Trophoblast cell (in vitro differentiated cells and primary cell): ENCODE measurements at regions not wholly inside any gene's neighbourhood (a gene's known extent, or its start where the extent isn't known, plus 50 kb on each side); places are given as distances from the start of the nearest gene placed in this dataset.
A peak's percentile ranks its signal among the peaks of the same experiment; 100 is the strongest.

Experiments used
- DNase-seq, 2 donors: peaks; one replicate each; pipeline ENCODE4 v3.0.0-alpha.2; 2016
- H2AFZ ChIP-seq: 2 replicates; pipeline ENCODE4 v1.6.1; 2013; ENCODE audit warnings: low read length, moderate library complexity, mild to moderate bottlenecking; ENCODE audit not compliant: insufficient read depth, poor library complexity
- H2AK5ac ChIP-seq: 2 replicates; pipeline ENCODE4 v1.6.1; 2013; ENCODE audit warnings: mild to moderate bottlenecking, low read length
- H2BK120ac ChIP-seq: 2 replicates; pipeline ENCODE4 v1.6.1; 2013; ENCODE audit warnings: low read length, mild to moderate bottlenecking, moderate library complexity; ENCODE audit not compliant: insufficient read depth, poor library complexity
- H2BK12ac ChIP-seq: 2 replicates; pipeline ENCODE4 v1.6.1; 2013; ENCODE audit warnings: mild to moderate bottlenecking, low read length, moderate library complexity
- H2BK5ac ChIP-seq: 2 replicates; pipeline ENCODE4 v1.6.1; 2013; ENCODE audit warnings: low read length, low read depth, moderate library complexity, mild to moderate bottlenecking; ENCODE audit not compliant: poor library complexity
- H3K14ac ChIP-seq: 2 replicates; pipeline ENCODE4 v1.6.1; 2013; ENCODE audit warnings: mild to moderate bottlenecking, low read length
- H3K18ac ChIP-seq: 2 replicates; pipeline ENCODE4 v1.6.1; 2013; ENCODE audit warnings: mild to moderate bottlenecking, low read length
- H3K23ac ChIP-seq: 2 replicates; pipeline ENCODE4 v1.6.1; 2013; ENCODE audit warnings: low read length
- H3K27ac ChIP-seq: 2 replicates; pipeline ENCODE4 v1.5.1; 2013; ENCODE audit warnings: low read depth, mild to moderate bottlenecking, inconsistent platforms, low read length, moderate library complexity
- H3K27me3 ChIP-seq: 2 replicates; pipeline ENCODE4 v1.6.1; 2013; ENCODE audit warnings: inconsistent platforms, mild to moderate bottlenecking, low read length, moderate library complexity; ENCODE audit not compliant: insufficient read depth
- H3K36me3 ChIP-seq, 2 experiments: 1 replicate in 1 of 2; 2 replicates in 1 of 2; pipeline ENCODE4 v1.6.1; 2013; ENCODE audit warnings: low read length in 2 of 2, mild to moderate bottlenecking in 2 of 2, moderate library complexity in 1 of 2; ENCODE audit not compliant: insufficient read depth in 2 of 2, control insufficient read depth in 1 of 2
- H3K4ac ChIP-seq: 2 replicates; pipeline ENCODE4 v1.6.1; 2013; ENCODE audit warnings: low read depth, mild to moderate bottlenecking, low read length, moderate library complexity
- H3K4me1 ChIP-seq, 2 experiments: 1 replicate in 1 of 2; 2 replicates in 1 of 2; pipeline ENCODE4 v1.6.1; 2013; ENCODE audit warnings: low read length in 2 of 2, mild to moderate bottlenecking in 2 of 2, moderate library complexity in 1 of 2; ENCODE audit not compliant: insufficient read depth in 2 of 2, control insufficient read depth in 1 of 2
- H3K4me2 ChIP-seq: 2 replicates; pipeline ENCODE4 v1.6.1; 2013; ENCODE audit warnings: inconsistent platforms, mild to moderate bottlenecking, low read length, moderate library complexity
- H3K4me3 ChIP-seq: 2 replicates; pipeline ENCODE4 v1.5.1; 2013; ENCODE audit warnings: mild to moderate bottlenecking, low read depth, low read length, inconsistent platforms
- H3K79me1 ChIP-seq: one replicate; pipeline ENCODE4 v1.6.1; 2013; ENCODE audit warnings: low read length
- H3K79me2 ChIP-seq: 2 replicates; pipeline ENCODE4 v1.6.1; 2013; ENCODE audit warnings: low read length, mild to moderate bottlenecking; ENCODE audit not compliant: control insufficient read depth, insufficient read depth, poor library complexity
- H3K9ac ChIP-seq: 2 replicates; pipeline ENCODE4 v1.6.1; 2013; ENCODE audit warnings: mild to moderate bottlenecking, low read length
- H3K9me3 ChIP-seq: 2 replicates; pipeline ENCODE4 v1.6.1; 2013; ENCODE audit warnings: low read depth, mild to moderate bottlenecking, control low read depth, inconsistent platforms, low read length; ENCODE audit not compliant: insufficient read depth
- H4K12ac ChIP-seq: 2 replicates; pipeline ENCODE4 v1.6.1; 2013; ENCODE audit warnings: low read depth, mild to moderate bottlenecking, low read length, moderate library complexity
- H4K8ac ChIP-seq: 2 replicates; pipeline ENCODE4 v1.6.1; 2013; ENCODE audit warnings: low read depth, mild to moderate bottlenecking, low read length, moderate library complexity
- H4K91ac ChIP-seq: one replicate; pipeline ENCODE4 v1.6.1; 2013; ENCODE audit warnings: low read depth, mild to moderate bottlenecking, low read length, moderate library complexity
- WGBS: extraction: QIAGEN DNeasy Blood & Tissue Kit; methylation state at CpG from one replicate; pipeline ENCODE4 v1.1.7; 2013; ENCODE audit warnings: missing lambda C conversion rate; ENCODE audit not compliant: insufficient read length, insufficient coverage; ENCODE audit errors: extremely low coverage; 5-methylcytosine and 5-hydroxymethylcytosine counted together

DNA sequence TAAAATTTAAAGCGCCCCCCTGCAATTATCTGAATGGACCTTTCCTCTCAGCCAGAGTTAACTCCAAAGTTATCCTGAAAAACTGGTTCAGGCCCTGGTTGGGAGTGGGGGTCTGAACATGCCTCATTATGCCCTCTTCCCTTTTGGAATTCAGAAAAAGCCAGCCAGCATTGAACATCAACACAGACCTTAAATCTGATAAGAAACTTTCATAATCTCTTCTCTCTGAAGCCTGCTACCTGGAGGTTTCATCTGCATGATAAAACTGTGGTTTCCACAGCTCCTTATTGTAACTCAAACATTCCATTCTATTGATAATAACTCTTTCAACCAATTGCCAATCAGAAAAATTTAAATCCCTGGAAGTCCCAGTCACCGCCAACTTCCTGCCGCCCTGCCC lies 133.3 kb downstream of the ARL4A start:
- Histone ChIP-seq H3K79me2 (no peaks in the 10 kb centered on the region), H3K27ac (no peak overlapping the region), H2BK12ac (no peak overlapping the region), H3K4me2 (no peak overlapping the region), H3K4me1 (no peaks in the 10 kb centered on the region), H4K8ac (no peak overlapping the region), H3K36me3 (no peaks in the 10 kb centered on the region), H3K9me3 (no peaks in the 10 kb centered on the region), H2BK5ac (no peak overlapping the region), H3K79me1 (no peaks in the 10 kb centered on the region), H4K12ac (no peak overlapping the region), H2BK120ac (no peak overlapping the region), H3K4me3 (no peak overlapping the region), H2AFZ (no peak overlapping the region), H3K23ac (no peak overlapping the region), H3K27me3 (no peaks in the 10 kb centered on the region), H3K9ac (no peak overlapping the region), H4K91ac (no peak overlapping the region), H3K18ac (no peak overlapping the region), H3K14ac (no peak overlapping the region), H2AK5ac (no peak overlapping the region), H3K4ac (no peak overlapping the region)
- no CpG with 5 or more reads among the region's 3 CpGs for WGBS
- DNase-seq, result peak in 1 of 2 donors; percentile 50

DNA sequence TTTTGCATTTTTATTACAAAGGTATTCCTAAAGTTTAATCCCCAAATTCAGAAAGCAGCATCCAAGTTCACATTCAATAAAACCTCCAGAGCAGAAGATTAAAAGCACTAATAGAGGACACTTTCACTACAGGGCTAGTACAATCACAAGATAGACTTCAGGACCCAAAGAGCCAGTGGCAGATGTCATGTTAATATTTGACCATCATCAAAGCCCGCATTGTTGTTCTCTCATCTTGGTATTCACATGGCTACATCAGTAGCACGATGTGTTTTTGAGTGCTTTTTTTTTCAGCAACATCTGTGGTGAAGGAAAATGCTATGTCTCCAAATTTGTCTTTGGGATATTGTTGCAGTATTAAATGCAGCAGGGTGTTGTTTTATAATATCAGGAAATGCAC lies 134.3 kb downstream of the ARL4A start:
- H3K18ac ChIP-seq, result no peak overlapping the region
- no peak overlapping the region for H4K8ac ChIP-seq
- no peaks in the 10 kb centered on the region for H3K9me3 ChIP-seq
- no peaks in the 10 kb centered on the region for H3K36me3 ChIP-seq
- DNase-seq, result no peak
- no peak overlapping the region for H3K27ac ChIP-seq
- H4K91ac ChIP-seq, result no peak overlapping the region
- no peak overlapping the region for H2BK5ac ChIP-seq
- H3K4me1 ChIP-seq, result no peaks in the 10 kb centered on the region
- WGBS, result no CpG with 5 or more reads among the region's 2 CpGs
- no peaks in the 10 kb centered on the region for H3K79me2 ChIP-seq
- H2BK120ac ChIP-seq, result no peak overlapping the region
- no peak overlapping the region for H2AFZ ChIP-seq
- H3K79me1 ChIP-seq, result no peaks in the 10 kb centered on the region
- no peak overlapping the region for H3K4me2 ChIP-seq
- no peak overlapping the region for H3K4ac ChIP-seq
- no peaks in the 10 kb centered on the region for H3K27me3 ChIP-seq
- no peak overlapping the region for H3K9ac ChIP-seq
- H3K4me3 ChIP-seq, result no peak overlapping the region
- no peak overlapping the region for H2AK5ac ChIP-seq
- H3K14ac ChIP-seq, result no peak overlapping the region
- H4K12ac ChIP-seq, result no peak overlapping the region
- H3K23ac ChIP-seq, result no peak overlapping the region
- H2BK12ac ChIP-seq, result no peak overlapping the region

- no peak overlapping the region for H2AK5ac ChIP-seq
- no peak for DNase-seq
- H3K4me1 ChIP-seq, result no peaks in the 10 kb centered on the region
- H3K4me3 ChIP-seq, result no peak overlapping the region
- no peak overlapping the region for H3K4ac ChIP-seq
- H2BK5ac ChIP-seq, result no peak overlapping the region
- H3K14ac ChIP-seq, result no peak overlapping the region
- no peak overlapping the region for H3K23ac ChIP-seq
- H2BK120ac ChIP-seq, result no peak overlapping the region
- H3K27me3 ChIP-seq, result no peaks in the 10 kb centered on the region
- H3K27ac ChIP-seq, result no peak overlapping the region
- no peak overlapping the region for H3K4me2 ChIP-seq
- no peak overlapping the region for H4K8ac ChIP-seq
- H4K12ac ChIP-seq, result no peak overlapping the region
- no peak overlapping the region for H4K91ac ChIP-seq
- H2BK12ac ChIP-seq, result no peak overlapping the region
- H2AFZ ChIP-seq, result no peak overlapping the region
- H3K79me1 ChIP-seq, result no peaks in the 10 kb centered on the region
- no peaks in the 10 kb centered on the region for H3K9me3 ChIP-seq
- no peak overlapping the region for H3K18ac ChIP-seq
- H3K36me3 ChIP-seq, result no peaks in the 10 kb centered on the region
- H3K9ac ChIP-seq, result no peak overlapping the region
- WGBS, result no CpG with 5 or more reads among the region's 1 CpG
- no peaks in the 10 kb centered on the region for H3K79me2 ChIP-seq
Measured at GRCh38 chr7:12826079-12826478, 138.6 kb downstream of the ARL4A start.

DNA sequence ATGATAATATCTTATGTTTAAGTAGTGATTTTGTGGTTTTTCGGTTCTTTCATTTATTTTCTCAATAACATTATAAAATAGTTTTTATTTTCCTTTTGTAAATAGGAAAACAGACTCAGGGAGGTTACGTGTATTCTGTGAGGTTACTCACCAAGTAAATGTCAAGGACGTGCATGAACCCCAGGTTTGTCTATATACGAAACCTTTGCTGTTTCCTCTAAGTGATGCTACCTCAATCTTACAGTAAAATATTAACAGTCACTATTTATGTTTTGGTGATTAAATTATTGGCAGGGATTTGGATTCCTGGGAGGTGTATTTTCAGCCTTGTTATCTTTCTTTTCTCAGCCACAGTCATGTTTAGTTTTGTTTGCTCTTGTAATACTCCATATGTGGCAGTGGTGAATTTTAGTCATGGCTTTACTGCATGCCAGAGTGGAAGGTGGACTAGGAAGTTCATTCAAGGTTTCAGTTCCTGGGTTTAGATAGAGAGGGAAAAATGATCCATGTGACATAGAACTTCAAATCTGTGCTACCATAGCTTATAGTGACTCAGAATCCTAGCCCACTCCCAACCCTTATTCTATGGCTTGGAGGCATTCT lies 139.9 kb downstream of the ARL4A start:
- H4K12ac ChIP-seq, result no peak overlapping the region
- no peak overlapping the region for H2BK12ac ChIP-seq
- H3K4me1 ChIP-seq, result no peaks in the 10 kb centered on the region
- no peak overlapping the region for H2BK120ac ChIP-seq
- no peak overlapping the region for H2BK5ac ChIP-seq
- H3K4me2 ChIP-seq, result no peak overlapping the region
- no peak overlapping the region for H3K18ac ChIP-seq
- H3K14ac ChIP-seq, result no peak overlapping the region
- no peak overlapping the region for H4K8ac ChIP-seq
- no peak overlapping the region for H3K9ac ChIP-seq
- no peaks in the 10 kb centered on the region for H3K36me3 ChIP-seq
- H3K4ac ChIP-seq, result no peak overlapping the region
- no peak overlapping the region for H2AK5ac ChIP-seq
- H3K9me3 ChIP-seq, result no peaks in the 10 kb centered on the region
- no peak overlapping the region for H3K4me3 ChIP-seq
- no CpG with 5 or more reads among the region's 4 CpGs for WGBS
- no peak overlapping the region for H2AFZ ChIP-seq
- peak; percentile 14 to 45 for DNase-seq
- no peaks in the 10 kb centered on the region for H3K79me1 ChIP-seq
- no peaks in the 10 kb centered on the region for H3K27me3 ChIP-seq
- H3K23ac ChIP-seq, result no peak overlapping the region
- no peak overlapping the region for H4K91ac ChIP-seq
- no peak overlapping the region for H3K27ac ChIP-seq
- H3K79me2 ChIP-seq, result no peaks in the 10 kb centered on the region
